ENCODE measurements at regions not wholly inside any gene's neighbourhood (a gene's known extent, or its start where the extent isn't known, plus 50 kb on each side); places are given as distances from the start of the nearest gene placed in this dataset.

DNA sequence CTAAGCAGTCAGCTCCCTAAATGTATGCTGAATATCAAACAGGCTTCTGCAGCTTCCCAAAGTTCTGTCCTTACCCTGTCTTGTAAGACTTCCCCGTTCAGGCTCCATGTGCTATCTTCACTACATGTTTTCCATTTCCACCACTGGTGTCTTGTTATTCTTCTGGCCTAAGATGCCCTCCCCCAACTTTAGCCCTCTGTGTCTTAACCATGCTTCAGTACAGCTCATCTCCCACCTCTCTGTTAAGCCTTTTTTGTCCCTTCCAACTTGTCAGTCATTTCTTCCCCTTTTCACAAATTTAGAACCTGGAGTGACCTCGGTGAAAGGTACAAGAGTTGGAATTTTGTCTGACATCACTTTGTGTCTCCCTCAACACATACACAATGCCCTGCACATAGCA lies 151.7 kb upstream of the TBL1XR1 start (continued):
- TF ChIP-seq, protein P1, sequence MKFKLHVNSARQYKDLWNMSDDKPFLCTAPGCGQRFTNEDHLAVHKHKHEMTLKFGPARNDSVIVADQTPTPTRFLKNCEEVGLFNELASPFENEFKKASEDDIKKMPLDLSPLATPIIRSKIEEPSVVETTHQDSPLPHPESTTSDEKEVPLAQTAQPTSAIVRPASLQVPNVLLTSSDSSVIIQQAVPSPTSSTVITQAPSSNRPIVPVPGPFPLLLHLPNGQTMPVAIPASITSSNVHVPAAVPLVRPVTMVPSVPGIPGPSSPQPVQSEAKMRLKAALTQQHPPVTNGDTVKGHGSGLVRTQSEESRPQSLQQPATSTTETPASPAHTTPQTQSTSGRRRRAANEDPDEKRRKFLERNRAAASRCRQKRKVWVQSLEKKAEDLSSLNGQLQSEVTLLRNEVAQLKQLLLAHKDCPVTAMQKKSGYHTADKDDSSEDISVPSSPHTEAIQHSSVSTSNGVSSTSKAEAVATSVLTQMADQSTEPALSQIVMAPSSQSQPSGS (IDR thresholded peaks at IDR 0.05; ENCODE audit: low read length) = no peak
- TF ChIP-seq CHD1 (IDR thresholded peaks at IDR 0.05; ENCODE audit: low read depth, low read length) = no peak
- no peak for TF ChIP-seq HDAC6 (IDR thresholded peaks at IDR 0.05; ENCODE audit: low read depth, low read length)
- TF ChIP-seq RXRA (IDR thresholded peaks at IDR 0.05; ENCODE audit: insufficient read depth, low read depth, low read length) = no peak
